ENCODE measurements at regions not wholly inside any gene's neighbourhood (a gene's known extent, or its start where the extent isn't known, plus 50 kb on each side); places are given as distances from the start of the nearest gene placed in this dataset.
A peak's percentile ranks its signal among the peaks of the same experiment; 100 is the strongest.

DNA sequence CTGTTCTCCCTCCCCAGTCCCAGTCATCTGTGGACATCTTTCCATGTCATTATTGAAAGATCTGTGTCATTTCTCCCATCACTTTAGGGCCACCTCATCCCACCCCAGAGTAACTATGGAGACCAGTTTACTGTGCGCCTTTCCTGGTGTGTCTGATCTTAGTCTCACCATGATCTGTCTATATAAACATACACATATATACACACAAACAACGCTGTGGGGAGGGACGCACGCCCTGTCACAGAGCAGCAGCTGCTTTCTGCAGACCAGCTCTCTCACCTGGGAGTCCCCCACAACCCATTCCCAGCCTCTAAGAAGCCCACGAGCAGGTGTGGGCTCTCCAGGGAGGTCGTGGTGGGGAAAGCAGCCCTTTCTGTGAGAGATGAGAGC lies 68.1 kb upstream of the TOX2 start:
- WGBS, 2 donors = 49 to 61% methylated on average over 6 of the region's 6 CpGs
- intact Hi-C loops (cut with DNase I) = no loop called here
- Histone ChIP-seq H3K27ac (no peak overlapping the region), H3K27me3 (no peaks in the 10 kb centered on the region), H3K4me3 (no peak overlapping the region), H3K4me1 (no peaks in the 10 kb centered on the region), H3K9me3 (no peaks in the 10 kb centered on the region), H3K36me3 (replicated peaks in 1 of 2; ENCODE audit: insufficient read depth in 1 of 2, low read depth in 2 of 2) (no peaks in the 10 kb centered on the region)
- no peak for TF ChIP-seq POLR2A (IDR thresholded peaks at IDR 0.05)
- no peak for DNase-seq
- no peak for ATAC-seq

DNA sequence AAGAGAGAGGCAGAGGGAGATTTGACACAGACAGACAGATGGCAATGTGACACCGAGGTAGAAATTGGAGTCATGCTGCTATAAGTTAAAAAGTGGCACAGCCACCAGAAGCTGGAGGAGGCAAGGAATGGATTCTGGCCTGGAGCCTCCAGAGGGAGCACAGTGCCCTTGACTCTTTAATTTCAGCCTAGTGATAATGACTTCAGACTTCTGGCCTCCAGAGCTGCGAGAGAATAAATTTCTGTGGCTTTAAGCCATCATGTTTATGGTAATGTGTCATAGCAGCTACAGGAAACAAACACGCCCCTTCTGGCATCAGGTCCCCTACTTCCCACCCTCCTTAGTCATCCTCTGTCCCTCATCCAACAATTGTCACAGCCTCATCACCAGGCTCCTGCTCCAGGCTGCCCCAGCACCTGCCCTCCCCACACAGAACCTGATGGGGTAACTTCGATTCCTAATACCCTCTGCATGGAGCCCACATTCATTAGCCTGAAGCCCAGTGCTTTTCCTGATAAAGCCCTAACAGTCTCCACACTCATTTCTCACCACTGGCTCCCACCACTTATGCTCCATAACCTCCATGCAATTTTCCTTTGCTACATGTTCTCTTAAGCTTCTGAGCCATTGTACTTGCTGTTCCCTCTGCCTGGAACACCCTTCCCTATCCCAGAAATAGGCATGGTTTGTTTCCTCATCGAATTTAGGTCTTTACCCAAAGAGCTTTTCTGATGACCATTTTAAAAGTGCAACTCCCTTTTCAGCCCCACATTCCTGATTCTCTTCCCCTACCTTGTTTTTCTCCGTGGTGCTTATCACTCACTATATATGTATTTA lies 69.7 kb upstream of the TOX2 start:
- no peak overlapping the region for H3K4me3 ChIP-seq

DNA sequence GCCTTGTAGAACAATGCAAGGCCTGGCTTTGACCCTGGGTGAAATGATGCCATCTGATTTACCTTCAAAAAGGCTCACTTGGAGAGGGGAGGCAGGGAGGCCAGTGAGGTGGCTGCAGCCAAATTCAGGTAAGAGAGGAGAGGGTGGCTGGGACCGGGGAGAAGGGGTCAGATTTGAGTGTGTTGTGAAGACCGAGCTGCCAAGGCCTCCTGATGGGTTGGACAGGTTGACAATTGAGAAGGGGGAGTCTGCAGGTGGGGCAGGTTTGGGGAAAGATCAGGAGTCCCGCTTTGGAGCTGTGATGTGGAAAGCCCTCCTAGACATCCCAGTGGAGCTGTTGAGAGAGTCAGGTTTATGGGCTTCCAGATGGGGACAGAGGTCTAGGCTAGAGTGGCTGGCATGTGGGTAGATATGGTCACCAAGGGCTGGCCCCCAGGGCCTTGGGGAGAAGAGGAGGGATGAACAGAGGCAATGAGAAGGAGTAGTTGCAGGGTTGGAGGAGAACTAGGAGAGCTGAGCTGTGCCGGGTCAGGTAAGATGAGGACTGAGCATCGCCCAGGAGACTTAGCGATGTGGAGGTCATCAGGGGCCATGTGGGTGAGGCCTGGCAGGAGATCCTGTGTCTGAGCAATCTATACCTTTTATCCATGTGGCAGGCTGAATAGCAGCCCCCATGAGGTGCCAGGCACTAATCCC lies 70.5 kb upstream of the TOX2 start:
- WGBS, 2 donors = 72 to 82% methylated on average over 6 of the region's 6 CpGs
- no peak for TF ChIP-seq POLR2A (IDR thresholded peaks at IDR 0.05)
- TF ChIP-seq, protein P1, sequence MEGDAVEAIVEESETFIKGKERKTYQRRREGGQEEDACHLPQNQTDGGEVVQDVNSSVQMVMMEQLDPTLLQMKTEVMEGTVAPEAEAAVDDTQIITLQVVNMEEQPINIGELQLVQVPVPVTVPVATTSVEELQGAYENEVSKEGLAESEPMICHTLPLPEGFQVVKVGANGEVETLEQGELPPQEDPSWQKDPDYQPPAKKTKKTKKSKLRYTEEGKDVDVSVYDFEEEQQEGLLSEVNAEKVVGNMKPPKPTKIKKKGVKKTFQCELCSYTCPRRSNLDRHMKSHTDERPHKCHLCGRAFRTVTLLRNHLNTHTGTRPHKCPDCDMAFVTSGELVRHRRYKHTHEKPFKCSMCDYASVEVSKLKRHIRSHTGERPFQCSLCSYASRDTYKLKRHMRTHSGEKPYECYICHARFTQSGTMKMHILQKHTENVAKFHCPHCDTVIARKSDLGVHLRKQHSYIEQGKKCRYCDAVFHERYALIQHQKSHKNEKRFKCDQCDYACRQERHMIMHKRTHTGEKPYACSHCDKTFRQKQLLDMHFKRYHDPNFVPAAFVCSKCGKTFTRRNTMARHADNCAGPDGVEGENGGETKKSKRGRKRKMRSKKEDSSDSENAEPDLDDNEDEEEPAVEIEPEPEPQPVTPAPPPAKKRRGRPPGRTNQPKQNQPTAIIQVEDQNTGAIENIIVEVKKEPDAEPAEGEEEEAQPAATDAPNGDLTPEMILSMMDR (IDR thresholded peaks at IDR 0.05) = no peak
- no peaks in the 10 kb centered on the region for H3K36me3 ChIP-seq (replicated peaks in 1 of 2; ENCODE audit: insufficient read depth in 1 of 2, low read depth in 2 of 2)
- no peaks in the 10 kb centered on the region for H3K27me3 ChIP-seq
- no peaks in the 10 kb centered on the region for H3K9me3 ChIP-seq
- H3K4me3 ChIP-seq = no peak overlapping the region
- ATAC-seq (no peak), DNase-seq (no peak)
- no peaks in the 10 kb centered on the region for H3K4me1 ChIP-seq
- no peak overlapping the region for H3K27ac ChIP-seq
- intact Hi-C loops (cut with DNase I) = no loop called here

More for the DNA sequence above, 69.7 kb upstream of the TOX2 start:
- no peaks in the 10 kb centered on the region for H3K36me3 ChIP-seq (replicated peaks in 1 of 2; ENCODE audit: insufficient read depth in 1 of 2, low read depth in 2 of 2)
- H3K9me3 ChIP-seq = no peaks in the 10 kb centered on the region
- no peak for TF ChIP-seq POLR2A (IDR thresholded peaks at IDR 0.05)
- TF ChIP-seq, protein P1 (IDR thresholded peaks at IDR 0.05) = no peak
- intact Hi-C loops (cut with DNase I) = no loop called here
- H3K4me1 ChIP-seq = no peaks in the 10 kb centered on the region
- H3K27me3 ChIP-seq = no peaks in the 10 kb centered on the region
- WGBS, 2 donors = 26 to 34% methylated on average over 6 of the region's 6 CpGs
- H3K27ac ChIP-seq = no peak overlapping the region
- peak; percentile 55 for ATAC-seq
- peak in 1 of 4 donors; percentile 35 for DNase-seq

DNA sequence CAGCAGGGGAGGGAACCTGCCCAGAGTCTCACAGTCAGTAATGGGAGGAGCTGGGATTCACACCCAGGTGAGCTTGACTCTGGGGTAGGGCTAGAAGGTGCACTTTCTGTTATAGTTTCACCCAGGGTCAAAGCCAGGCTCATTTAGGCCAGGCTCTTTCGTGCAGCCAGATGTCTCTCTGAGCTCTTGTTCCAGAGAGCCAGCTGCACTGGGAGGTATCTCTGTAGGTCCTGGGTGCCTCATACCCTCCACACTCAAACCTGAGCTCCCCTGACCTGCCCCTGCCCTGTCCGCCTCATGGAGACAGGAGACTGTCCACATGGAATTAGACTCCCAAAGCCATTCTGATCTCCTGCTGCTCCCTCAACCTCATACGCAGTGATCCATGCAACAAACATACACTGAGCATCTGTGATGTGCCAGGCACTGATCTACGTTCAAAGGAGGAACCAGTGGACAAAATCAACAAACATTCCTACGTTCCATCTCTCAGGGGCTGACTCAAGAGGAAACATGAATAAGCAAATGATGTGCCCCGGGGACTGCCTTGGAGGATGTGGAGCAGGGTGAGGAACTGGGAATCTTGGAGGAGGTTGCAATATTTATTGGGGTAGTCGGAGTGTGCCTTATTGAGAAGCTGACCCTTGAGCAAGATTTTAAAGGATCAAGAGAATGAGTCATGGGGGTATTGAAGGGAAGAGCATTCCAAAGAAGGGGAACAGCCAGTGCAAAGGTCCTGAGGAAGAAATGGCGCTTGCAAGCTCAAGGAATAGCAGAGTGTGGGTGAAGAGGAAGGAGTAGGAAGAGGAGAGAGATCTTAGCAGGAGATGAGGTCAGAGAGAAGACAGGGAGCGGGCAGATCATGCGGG lies 71.3 kb upstream of the TOX2 start:
- no peak for DNase-seq
- H3K4me1 ChIP-seq = no peaks in the 10 kb centered on the region
- no peaks in the 10 kb centered on the region for H3K9me3 ChIP-seq
- no peak for TF ChIP-seq POLR2A (IDR thresholded peaks at IDR 0.05)
- TF ChIP-seq, protein P1 (IDR thresholded peaks at IDR 0.05) = no peak
- no peak for ATAC-seq
- H3K4me3 ChIP-seq = no peak overlapping the region
- no peaks in the 10 kb centered on the region for H3K27me3 ChIP-seq
- no peaks in the 10 kb centered on the region for H3K36me3 ChIP-seq (replicated peaks in 1 of 2; ENCODE audit: insufficient read depth in 1 of 2, low read depth in 2 of 2)
- intact Hi-C loops (cut with DNase I) = no loop called here
- no peak overlapping the region for H3K27ac ChIP-seq
- WGBS, 2 donors = 69 to 78% methylated on average over 9 to 10 of the region's 10 CpGs
